Uterus (tissue), 2 donors: ENCODE measurements at regions not wholly inside any gene's neighbourhood (a gene's known extent, or its start where the extent isn't known, plus 50 kb on each side); places are given as distances from the start of the nearest gene placed in this dataset.

Experiments used
- CTCF ChIP-seq, 4 experiments: fragments of 200-600 bp in 2 of 4; fragments of 450-650 bp in 2 of 4; sonication (generic) in 2 of 4; IDR thresholded peaks; one replicate each; pipeline ENCODE4 v1.5.1; 2016 to 2019; ENCODE audit warnings: antibody characterized with exemption in 4 of 4, mild to moderate bottlenecking in 2 of 4, moderate library complexity in 1 of 4
- POLR2A ChIP-seq, 2 donors: fragments of 450-650 bp; IDR thresholded peaks; one replicate each; pipeline ENCODE4 v1.6.1; 2016; ENCODE audit warnings: antibody characterized with exemption in 2 of 2, mild to moderate bottlenecking in 1 of 2, moderate library complexity in 1 of 2

- TF ChIP-seq POLR2A (IDR thresholded peaks at IDR 0.05) (no peak), CTCF (IDR thresholded peaks at IDR 0.05) (no peak)
These were observed 607.5 kb upstream of the SEMA6A start for GRCh38 chr5:117182104-117182503.
